GM23338 (cell line): ENCODE measurements at regions not wholly inside any gene's neighbourhood (a gene's known extent, or its start where the extent isn't known, plus 50 kb on each side); places are given as distances from the start of the nearest gene placed in this dataset.
A peak's percentile ranks its signal among the peaks of the same experiment; 100 is the strongest.

ENCODE experiments used
- ATAC-seq: fragments of 200-7000 bp; cut with Tn5 transposase; 3 replicates; pipeline ENCODE4 v1.9.1; 2020
- DNase-seq: peaks from one replicate; pipeline ENCODE4 v3.0.0-alpha.2; 2015; ENCODE audit warnings: low spot score
- H2AFZ ChIP-seq: fragments of 200-600 bp; sonication (generic); 2 replicates; pipeline ENCODE4 v1.8.0; 2016; ENCODE audit warnings: antibody characterized with exemption, mild to moderate bottlenecking, moderate library complexity
- H3F3A ChIP-seq: fragments of 200-600 bp; sonication (generic); replicated peaks from 2 replicates; pipeline ENCODE4 v1.8.0; 2017; ENCODE audit warnings: antibody characterized with exemption, mixed run types, low read depth
- H3K27ac ChIP-seq: fragments of 200-600 bp; sonication (generic); 2 replicates; pipeline ENCODE4 v1.6.1; 2016; ENCODE audit warnings: low read depth
- H3K27me3 ChIP-seq: fragments of 200-600 bp; sonication (generic); 2 replicates; pipeline ENCODE4 v1.8.0; 2016; ENCODE audit warnings: mild to moderate bottlenecking, mixed run types, moderate library complexity; ENCODE audit not compliant: insufficient read depth
- H3K36me3 ChIP-seq: fragments of 200-600 bp; sonication (generic); 2 replicates; pipeline ENCODE4 v1.8.0; 2016; ENCODE audit warnings: mild to moderate bottlenecking; ENCODE audit not compliant: insufficient read depth
- H3K4me1 ChIP-seq: fragments of 200-600 bp; sonication (generic); 2 replicates; pipeline ENCODE4 v1.8.0; 2016; ENCODE audit warnings: mild to moderate bottlenecking, moderate library complexity; ENCODE audit not compliant: insufficient read depth
- H3K4me2 ChIP-seq: fragments of 200-600 bp; sonication (generic); 2 replicates; pipeline ENCODE4 v1.7.1; 2017; ENCODE audit warnings: mixed run types
- H3K4me3 ChIP-seq: fragments of 200-600 bp; sonication (generic); 2 replicates; pipeline ENCODE4 v1.6.1; 2016; ENCODE audit warnings: mixed run types
- H3K79me2 ChIP-seq: fragments of 200-600 bp; sonication (generic); replicated peaks from 2 replicates; pipeline ENCODE4 v1.8.0; 2017; ENCODE audit warnings: mild to moderate bottlenecking; ENCODE audit not compliant: insufficient read depth
- H3K9me2 ChIP-seq: fragments of 200-600 bp; sonication (generic); 2 replicates; pipeline ENCODE4 v1.8.0; 2017; ENCODE audit not compliant: insufficient read depth
- H4K20me1 ChIP-seq: fragments of 200-600 bp; sonication (generic); replicated peaks from 2 replicates; pipeline ENCODE4 v1.8.0; 2017; ENCODE audit warnings: mild to moderate bottlenecking; ENCODE audit not compliant: insufficient read depth
- H3K27ac Mint-ChIP-seq: 2 replicates; pipeline ENCODE4 v1.8.0; 2020; ENCODE audit warnings: inconsistent platforms, mild to moderate bottlenecking, moderate library complexity, mixed read lengths
- H3K27me3 Mint-ChIP-seq: 3 replicates; pipeline ENCODE4 v1.8.0; 2022; ENCODE audit warnings: low read depth, mild to moderate bottlenecking, moderate library complexity, mixed read lengths, inconsistent platforms; ENCODE audit not compliant: insufficient read depth, poor library complexity
- H3K36me3 Mint-ChIP-seq: 3 replicates; pipeline ENCODE4 v1.8.0; 2021; ENCODE audit warnings: low read depth, mild to moderate bottlenecking, inconsistent platforms, moderate library complexity, mixed read lengths
- H3K4me1 Mint-ChIP-seq: 3 replicates; pipeline ENCODE4 v1.8.0; 2020; ENCODE audit warnings: mild to moderate bottlenecking, inconsistent platforms, mixed read lengths
- H3K4me3 Mint-ChIP-seq: 3 replicates; pipeline ENCODE4 v1.8.0; 2021; ENCODE audit warnings: moderate library complexity, mild to moderate bottlenecking, inconsistent platforms, mixed read lengths
- H3K9me3 Mint-ChIP-seq: 3 replicates; pipeline ENCODE4 v1.8.0; 2020; ENCODE audit warnings: moderate library complexity, mild to moderate bottlenecking, inconsistent platforms, mixed read lengths
- CREB1 ChIP-seq: fragments of 250-450 bp; sonication (Bioruptor Pico); IDR thresholded peaks from 2 replicates; pipeline ENCODE4 v1.5.0; 2020; ENCODE audit warnings: low read depth, mild to moderate bottlenecking, moderate library complexity
- CTCF ChIP-seq, 2 experiments: fragments of 200-600 bp in 1 of 2; sonication (generic) in 1 of 2; conservative IDR thresholded peaks; 2 replicates each; pipeline versions ENCODE4 v1.5.1 to v1.6.1; 2016 to 2017; ENCODE audit warnings: antibody characterized with exemption in 2 of 2, low read depth in 2 of 2, mild to moderate bottlenecking in 2 of 2, moderate library complexity in 1 of 2
- ETS1 ChIP-seq: IDR thresholded peaks from 2 replicates; pipeline ENCODE4 v1.6.1; 2016; ENCODE audit warnings: antibody characterized with exemption
- EZH2 ChIP-seq: fragments of 200-600 bp; sonication (generic); IDR thresholded peaks from one replicate; pipeline ENCODE4 v1.8.0; 2017; ENCODE audit warnings: antibody characterized with exemption, mild to moderate bottlenecking, low read depth; ENCODE audit not compliant: unreplicated experiment
- EZH2phosphoT487 ChIP-seq: fragments of 200-600 bp; sonication (generic); IDR thresholded peaks from one replicate; pipeline ENCODE4 v1.8.1; 2018; ENCODE audit warnings: antibody characterized with exemption; ENCODE audit not compliant: unreplicated experiment
- JUNB ChIP-seq: IDR thresholded peaks from one replicate; pipeline ENCODE4 v1.6.1; 2016; ENCODE audit warnings: antibody characterized with exemption; ENCODE audit not compliant: unreplicated experiment
- NANOG ChIP-seq: IDR thresholded peaks from 2 replicates; pipeline ENCODE4 v1.6.1; 2016; ENCODE audit warnings: antibody characterized with exemption, borderline replicate concordance
- POLR2AphosphoS5 ChIP-seq: IDR thresholded peaks from 2 replicates; pipeline ENCODE4 v1.6.1; 2016; ENCODE audit warnings: antibody characterized with exemption, low read depth
- REST ChIP-seq: IDR thresholded peaks from one replicate; pipeline ENCODE4 v1.6.1; 2018; ENCODE audit warnings: antibody characterized with exemption; ENCODE audit not compliant: unreplicated experiment
- STAT1 ChIP-seq: IDR thresholded peaks from one replicate; pipeline ENCODE4 v1.6.1; 2016; ENCODE audit warnings: antibody characterized with exemption; ENCODE audit not compliant: unreplicated experiment
- ZNF114 ChIP-seq: fragments of 250-450 bp; sonication (Bioruptor Pico); IDR thresholded peaks from 2 replicates; pipeline ENCODE4 v1.5.0; 2020; ENCODE audit warnings: mild to moderate bottlenecking, moderate library complexity
- ZNF331 ChIP-seq: fragments of 250-450 bp; sonication (Bioruptor Pico); IDR thresholded peaks from 2 replicates; pipeline ENCODE4 v1.5.0; 2020; ENCODE audit warnings: low read depth, mild to moderate bottlenecking, moderate library complexity
- ZNF462 ChIP-seq: fragments of 250-450 bp; sonication (Bioruptor Pico); IDR thresholded peaks from 2 replicates; pipeline ENCODE4 v1.5.0; 2020; ENCODE audit warnings: mild to moderate bottlenecking, moderate library complexity

- Histone ChIP-seq H3K4me1 (peaks cover 7% of the 10 kb centered on the region; the same call in 1 of the 2 replicates), H3F3A (no peaks in the 10 kb centered on the region), H3K4me3 (no peak overlapping the region), H3K4me2 (no peak overlapping the region), H3K27ac (no peak overlapping the region), H4K20me1 (no peaks in the 10 kb centered on the region), H3K36me3 (no peaks in the 10 kb centered on the region), H3K27me3 (no peaks in the 10 kb centered on the region), H3K79me2 (no peaks in the 10 kb centered on the region), H3K9me2 (no peaks in the 10 kb centered on the region; the same call in 1 of the 2 replicates), H2AFZ (peak overlapping the region; percentile 25; the same call in 1 of the 2 replicates)
- TF ChIP-seq NANOG: no peak
- no peak for TF ChIP-seq CTCF (conservative IDR thresholded peaks at IDR 0.05; ENCODE audit: low read depth in 2 of 2)
- TF ChIP-seq EZH2: no peak
- TF ChIP-seq STAT1: no peak
- TF ChIP-seq POLR2AphosphoS5: no peak
- TF ChIP-seq ETS1: no peak
- no peak for TF ChIP-seq ZNF462
- TF ChIP-seq REST: no peak
- no peak for TF ChIP-seq CREB1 (CRISPR knock-in tag)
- TF ChIP-seq JUNB: no peak
- no peak for TF ChIP-seq ZNF331
- no peak for TF ChIP-seq ZNF114 (CRISPR knock-in tag)
- TF ChIP-seq EZH2phosphoT487: no peak
- H3K36me3 Mint-ChIP-seq: no peaks in the 10 kb centered on the region
- H3K27me3 Mint-ChIP-seq: no peaks in the 10 kb centered on the region
- no peak for ATAC-seq
- DNase-seq: no peak
- H3K4me1 Mint-ChIP-seq: no peaks in the 10 kb centered on the region; the same call in 2 of the 3 replicates
- no peak overlapping the region for H3K27ac Mint-ChIP-seq
- no peaks in the 10 kb centered on the region for H3K9me3 Mint-ChIP-seq
- H3K4me3 Mint-ChIP-seq: no peak overlapping the region
Observed at GRCh38 chr3:115498421-115498820, 124.9 kb upstream of the GAP43 start.
